ENCODE measurements at regions not wholly inside any gene's neighbourhood (a gene's known extent, or its start where the extent isn't known, plus 50 kb on each side); places are given as distances from the start of the nearest gene placed in this dataset.

DNA sequence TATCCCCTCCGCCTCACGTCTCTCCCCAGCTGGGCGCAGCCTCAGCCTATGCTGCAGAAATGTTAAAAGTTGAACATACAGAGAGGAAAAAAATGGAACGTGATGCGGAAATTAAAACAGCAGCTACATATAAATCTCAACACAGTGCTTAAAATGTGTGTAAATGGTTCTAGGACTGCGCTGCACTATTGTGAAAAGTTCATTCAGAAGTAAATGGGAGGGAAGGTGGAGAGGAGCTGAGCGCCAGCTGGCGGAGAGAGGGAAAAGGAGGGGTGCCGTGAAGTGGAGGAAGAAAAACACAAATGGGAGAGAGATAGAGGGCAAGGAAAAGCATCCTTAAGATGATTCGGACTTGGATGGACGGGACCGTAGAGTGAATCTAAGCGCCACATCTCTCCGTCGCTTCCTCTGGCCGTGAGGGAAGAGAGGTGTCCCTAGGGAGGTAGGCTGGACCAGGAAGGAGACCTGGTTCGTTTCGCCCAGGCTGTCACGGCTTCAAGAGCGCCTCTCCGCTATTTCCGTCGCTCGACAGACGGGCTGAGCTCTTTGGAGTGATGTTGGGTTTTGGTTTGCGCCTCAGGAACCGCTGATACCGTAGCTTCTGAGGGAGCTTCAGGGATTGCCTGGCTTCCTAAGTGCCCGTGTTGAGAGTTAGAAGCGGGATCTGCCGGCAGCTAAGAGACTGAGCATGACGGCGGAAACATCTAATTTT is 113.7 kb downstream of the TRIM27 start:
- H3K9me3 ChIP-seq, result no peaks in the 10 kb centered on the region
- no peaks in the 10 kb centered on the region for H3K4me1 ChIP-seq
- ATAC-seq, result no peak
- intact Hi-C loops (cut with DNase I), result no loop called here
- TF ChIP-seq, protein P1, sequence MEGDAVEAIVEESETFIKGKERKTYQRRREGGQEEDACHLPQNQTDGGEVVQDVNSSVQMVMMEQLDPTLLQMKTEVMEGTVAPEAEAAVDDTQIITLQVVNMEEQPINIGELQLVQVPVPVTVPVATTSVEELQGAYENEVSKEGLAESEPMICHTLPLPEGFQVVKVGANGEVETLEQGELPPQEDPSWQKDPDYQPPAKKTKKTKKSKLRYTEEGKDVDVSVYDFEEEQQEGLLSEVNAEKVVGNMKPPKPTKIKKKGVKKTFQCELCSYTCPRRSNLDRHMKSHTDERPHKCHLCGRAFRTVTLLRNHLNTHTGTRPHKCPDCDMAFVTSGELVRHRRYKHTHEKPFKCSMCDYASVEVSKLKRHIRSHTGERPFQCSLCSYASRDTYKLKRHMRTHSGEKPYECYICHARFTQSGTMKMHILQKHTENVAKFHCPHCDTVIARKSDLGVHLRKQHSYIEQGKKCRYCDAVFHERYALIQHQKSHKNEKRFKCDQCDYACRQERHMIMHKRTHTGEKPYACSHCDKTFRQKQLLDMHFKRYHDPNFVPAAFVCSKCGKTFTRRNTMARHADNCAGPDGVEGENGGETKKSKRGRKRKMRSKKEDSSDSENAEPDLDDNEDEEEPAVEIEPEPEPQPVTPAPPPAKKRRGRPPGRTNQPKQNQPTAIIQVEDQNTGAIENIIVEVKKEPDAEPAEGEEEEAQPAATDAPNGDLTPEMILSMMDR (IDR thresholded peaks at IDR 0.05), result no peak
- no peaks in the 10 kb centered on the region for H3K36me3 ChIP-seq
- H3K4me3 ChIP-seq, result no peak overlapping the region
- H3K27ac ChIP-seq, result no peak overlapping the region
- DNase-seq, result no peak
- H3K27me3 ChIP-seq, result peaks cover 96% of the 10 kb centered on the region

DNA sequence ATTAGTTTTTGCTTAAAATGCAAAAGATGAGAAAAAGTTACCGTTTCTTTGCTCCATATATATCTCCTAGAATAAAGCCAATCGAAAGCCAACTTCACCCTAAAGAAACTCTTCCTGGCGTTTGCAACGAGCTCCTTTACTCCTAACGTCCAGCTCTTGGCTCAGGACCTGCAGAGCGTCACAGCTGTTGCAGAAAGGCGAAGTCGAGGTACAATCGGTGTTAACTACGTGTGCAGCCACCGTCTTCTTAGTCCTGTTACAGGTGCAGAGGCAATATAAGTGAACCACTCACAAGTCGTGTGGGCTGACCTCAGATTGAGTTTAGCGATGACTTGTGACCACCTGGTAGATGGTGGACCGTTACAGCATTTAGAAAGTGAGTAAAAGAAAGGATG is 113.1 kb downstream of the TRIM27 start:
- DNase-seq (no peak), ATAC-seq (no peak)
- TF ChIP-seq, protein P1 (IDR thresholded peaks at IDR 0.05), result no peak
- H3K27me3 ChIP-seq, result peaks cover 96% of the 10 kb centered on the region
- no peaks in the 10 kb centered on the region for H3K36me3 ChIP-seq
- no peak overlapping the region for H3K4me3 ChIP-seq
- no peaks in the 10 kb centered on the region for H3K4me1 ChIP-seq
- intact Hi-C loops (cut with DNase I), result no loop called here
- H3K9me3 ChIP-seq, result no peaks in the 10 kb centered on the region
- H3K27ac ChIP-seq, result no peak overlapping the region

DNA sequence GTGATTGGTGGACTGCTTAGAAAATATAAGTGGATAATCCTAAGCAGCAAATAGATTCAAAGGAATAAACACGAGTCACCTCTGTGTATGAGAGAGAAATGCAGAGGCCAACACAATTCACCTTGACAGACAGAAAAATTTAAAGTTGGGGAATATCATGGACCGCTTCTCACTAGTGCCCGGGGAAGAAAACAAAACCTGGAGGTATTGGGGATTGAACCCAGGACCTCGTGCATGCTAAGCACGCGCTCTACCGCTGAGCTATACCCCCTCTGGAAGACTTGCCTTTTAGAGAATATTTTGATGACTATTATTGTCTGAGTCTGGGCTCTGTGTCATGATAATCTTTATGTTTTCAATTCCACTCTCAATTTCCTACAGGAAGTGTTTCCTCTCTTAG is 111.9 kb downstream of the TRIM27 start:
- Histone ChIP-seq H3K27ac (no peak overlapping the region), H3K4me3 (no peak overlapping the region), H3K9me3 (no peaks in the 10 kb centered on the region), H3K27me3 (peaks cover 96% of the 10 kb centered on the region), H3K36me3 (no peaks in the 10 kb centered on the region), H3K4me1 (no peaks in the 10 kb centered on the region)
- TF ChIP-seq, protein P1 (IDR thresholded peaks at IDR 0.05), result no peak
- ATAC-seq, result no peak
- intact Hi-C loops (cut with DNase I), result no loop called here
- no peak for DNase-seq

DNA sequence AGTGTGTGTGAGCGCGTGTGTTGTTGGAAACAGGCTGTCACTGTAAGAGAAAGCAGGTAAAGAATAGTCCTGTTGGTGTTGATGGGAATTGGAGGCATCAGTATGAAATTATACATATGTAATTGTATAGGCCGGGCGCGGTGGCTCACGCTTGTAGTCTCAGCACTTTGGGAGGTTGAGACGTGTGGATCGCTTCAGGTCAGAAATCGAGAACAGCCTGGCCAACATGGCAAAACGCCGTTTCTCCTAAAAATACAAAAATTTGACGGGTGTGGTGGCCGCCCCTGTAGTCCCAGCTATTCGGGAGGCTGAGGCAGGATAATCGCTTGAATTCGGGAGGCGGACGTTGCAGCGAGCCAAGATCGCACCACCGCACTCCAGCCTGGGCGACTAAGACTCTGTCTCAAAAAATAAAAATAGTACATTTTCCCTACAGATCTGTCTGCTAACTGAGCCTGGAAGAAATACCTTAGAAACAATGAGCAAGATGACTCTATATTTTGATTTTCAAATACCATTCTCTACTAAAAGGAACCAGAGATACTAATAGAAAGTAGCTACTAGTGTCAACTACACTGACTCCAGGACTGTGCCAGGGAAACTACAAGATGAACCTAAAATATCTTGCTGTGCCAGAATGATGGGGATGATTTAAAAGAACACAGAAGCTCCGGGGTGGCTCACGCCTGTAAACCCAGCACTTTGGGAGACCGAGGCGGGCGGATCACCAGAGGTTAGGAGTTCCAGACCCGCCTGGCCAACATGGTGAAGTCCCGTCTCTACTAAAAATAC is 110.8 kb downstream of the TRIM27 start:
- H3K36me3 ChIP-seq, result no peaks in the 10 kb centered on the region
- TF ChIP-seq, protein P1 (IDR thresholded peaks at IDR 0.05), result no peak
- H3K9me3 ChIP-seq, result no peaks in the 10 kb centered on the region
- no peak overlapping the region for H3K4me3 ChIP-seq
- intact Hi-C loops (cut with DNase I), result no loop called here
- H3K4me1 ChIP-seq, result no peaks in the 10 kb centered on the region
- no peak overlapping the region for H3K27ac ChIP-seq
- peaks cover 100% of the 10 kb centered on the region for H3K27me3 ChIP-seq
- ATAC-seq (no peak), DNase-seq (no peak)

DNA sequence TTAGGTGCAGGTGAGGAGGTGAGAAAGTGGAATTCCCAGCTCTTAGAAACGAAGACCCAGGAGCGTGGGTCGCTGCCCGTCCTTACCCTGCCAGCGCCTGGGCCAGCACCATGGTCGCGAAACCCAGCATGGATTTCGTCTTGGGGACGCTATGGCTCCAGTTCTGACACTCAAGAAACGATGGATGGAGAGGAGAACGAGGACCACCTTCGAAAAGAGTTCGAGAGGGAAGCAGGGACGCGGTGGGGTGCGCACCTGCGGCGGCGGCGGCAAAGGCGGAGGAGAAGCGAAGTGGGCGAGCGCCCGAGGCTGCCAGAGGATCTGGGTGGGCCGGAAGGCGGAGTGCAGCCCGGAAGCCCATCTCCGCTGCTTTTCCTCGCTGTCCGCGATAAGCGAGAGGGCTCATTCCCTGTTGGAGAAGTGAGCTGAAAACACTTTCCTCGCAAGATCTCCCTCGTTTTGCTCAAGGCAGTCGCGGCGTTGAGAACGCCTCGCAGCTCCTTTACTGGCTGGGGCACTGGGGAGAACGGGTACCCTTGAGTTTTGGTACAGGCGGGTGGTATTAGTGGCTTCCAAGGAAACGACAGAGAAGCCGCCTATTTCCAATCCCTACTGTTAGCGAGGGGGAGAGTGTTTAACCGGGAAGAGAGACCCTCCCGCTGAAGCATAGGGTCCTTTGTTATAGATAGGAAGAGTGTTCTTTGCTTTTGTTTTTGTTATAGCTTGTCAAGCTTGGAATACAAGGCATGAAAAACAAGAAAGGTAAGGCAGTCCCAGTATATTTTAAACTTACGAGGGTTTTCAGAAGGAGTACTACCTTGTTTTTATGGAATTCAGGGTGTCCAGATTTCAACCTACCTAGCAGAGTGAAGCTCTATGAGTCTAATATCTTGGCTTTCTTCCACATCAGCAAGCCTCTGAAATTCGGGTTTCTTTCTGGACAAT is 109.5 kb downstream of the TRIM27 start:
- H3K4me3 ChIP-seq, result no peak overlapping the region
- ATAC-seq (no peak), DNase-seq (no peak)
- TF ChIP-seq, protein P1 (IDR thresholded peaks at IDR 0.05), result no peak
- no peaks in the 10 kb centered on the region for H3K9me3 ChIP-seq
- no peak overlapping the region for H3K27ac ChIP-seq
- peaks cover 99% of the 10 kb centered on the region for H3K27me3 ChIP-seq
- intact Hi-C loops (cut with DNase I), result no loop called here
- no peaks in the 10 kb centered on the region for H3K36me3 ChIP-seq
- no peaks in the 10 kb centered on the region for H3K4me1 ChIP-seq
